B cell (primary cell): ENCODE measurements at regions not wholly inside any gene's neighbourhood (a gene's known extent, or its start where the extent isn't known, plus 50 kb on each side); places are given as distances from the start of the nearest gene placed in this dataset.

Source experiments
- CTCF ChIP-seq: fragments of 200-600 bp; IDR thresholded peaks from one replicate; pipeline ENCODE4 v1.8.0; 2022; ENCODE audit warnings: antibody characterized with exemption, mild to moderate bottlenecking
- EZH2 ChIP-seq: IDR thresholded peaks from 2 replicates; pipeline ENCODE4 v1.6.1; 2012; ENCODE audit warnings: borderline replicate concordance, low read depth, mild to moderate bottlenecking, moderate library complexity, low read length; ENCODE audit not compliant: insufficient read depth, poor library complexity, severe bottlenecking

- TF ChIP-seq CTCF (no peak), EZH2 (no peak)
Observed at GRCh38 chr3:193187070-193187722, 53.8 kb upstream of the PLAAT1 start.
